ENCODE measurements at regions not wholly inside any gene's neighbourhood (a gene's known extent, or its start where the extent isn't known, plus 50 kb on each side); places are given as distances from the start of the nearest gene placed in this dataset.
A peak's percentile ranks its signal among the peaks of the same experiment; 100 is the strongest.

GRCh38 chr9:119903851-119904250 is 534.6 kb upstream of the BRINP1 start:
- H3K4me3 Mint-ChIP-seq: no peak overlapping the region
- peaks cover 20% of the 10 kb centered on the region for H3K4me1 Mint-ChIP-seq
- ATAC-seq (no peak), DNase-seq (ENCODE audit: low spot score) (no peak)
- TF ChIP-seq SOX15 (CRISPR knock-in tag; IDR thresholded peaks at IDR 0.05) (no peak), ZNF219 (CRISPR knock-in tag; IDR thresholded peaks at IDR 0.05; ENCODE audit: borderline replicate concordance) (no peak)
- ChIA-PET POLR2A (no interaction called here), CTCF (no interaction called here)
- no peaks in the 10 kb centered on the region; the same call in 1 of the 2 replicates for H3K27me3 Mint-ChIP-seq (ENCODE audit: low read depth)
- peaks cover 28% of the 10 kb centered on the region for H3K9me3 Mint-ChIP-seq
- H3K27ac Mint-ChIP-seq: no peak overlapping the region
- H3K36me3 Mint-ChIP-seq: peaks cover 22% of the 10 kb centered on the region

- Mint-ChIP-seq H3K36me3 (peaks cover 16% of the 10 kb centered on the region), H3K27me3 (ENCODE audit: low read depth) (no peaks in the 10 kb centered on the region; the same call in 1 of the 2 replicates), H3K4me1 (peaks cover 20% of the 10 kb centered on the region), H3K9me3 (peaks cover 21% of the 10 kb centered on the region), H3K27ac (no peak overlapping the region), H3K4me3 (no peak overlapping the region)
- no peak for DNase-seq (ENCODE audit: low spot score)
- ATAC-seq: peak; percentile 32; the same call in 1 of the 2 replicates
- CTCF ChIA-PET: interaction anchor here (1.1 to 1.5 kb wide), 2 partner anchors 66 to 206 kb away, joined by 3 to 5 read pairs; no protein-coding TSS in a partner anchor
- POLR2A ChIA-PET: interaction anchor here (0.5 kb wide), 1 partner anchor 123 kb away, joined by 3 read pairs; no protein-coding TSS in a partner anchor
- TF ChIP-seq FOXK1 (CRISPR knock-in tag; IDR thresholded peaks at IDR 0.05) (no peak), STAT6 (CRISPR knock-in tag; conservative IDR thresholded peaks at IDR 0.05; ENCODE audit: low read depth) (no peak), GTF2I (CRISPR knock-in tag; conservative IDR thresholded peaks at IDR 0.05) (no peak)
These were observed 533.4 kb upstream of the BRINP1 start for GRCh38 chr9:119902611-119903010.

- CTCF ChIA-PET: no interaction called here
- no peak for DNase-seq (ENCODE audit: low spot score)
- Mint-ChIP-seq H3K4me1 (peaks cover 12% of the 10 kb centered on the region), H3K4me3 (no peak overlapping the region), H3K9me3 (peaks cover 10% of the 10 kb centered on the region), H3K27ac (no peak overlapping the region), H3K27me3 (ENCODE audit: low read depth) (no peaks in the 10 kb centered on the region; the same call in 1 of the 2 replicates), H3K36me3 (peaks cover 7% of the 10 kb centered on the region)
- POLR2A ChIA-PET: no interaction called here
- ATAC-seq: no peak
- TF ChIP-seq ZNF232 (CRISPR knock-in tag; IDR thresholded peaks at IDR 0.05): no peak
- no peak for TF ChIP-seq MYBL2 (CRISPR knock-in tag; IDR thresholded peaks at IDR 0.05)
- TF ChIP-seq IRF2 (CRISPR knock-in tag; IDR thresholded peaks at IDR 0.05; ENCODE audit: borderline replicate concordance, low read depth): no peak
- no peak for TF ChIP-seq AR (CRISPR knock-in tag; IDR thresholded peaks at IDR 0.05)
- no peak for TF ChIP-seq STAT6 (CRISPR knock-in tag; conservative IDR thresholded peaks at IDR 0.05; ENCODE audit: low read depth)
- TF ChIP-seq FOXK1 (CRISPR knock-in tag; IDR thresholded peaks at IDR 0.05): no peak
- TF ChIP-seq ARID4B (CRISPR knock-in tag; IDR thresholded peaks at IDR 0.05; ENCODE audit: borderline replicate concordance): no peak
- no peak for TF ChIP-seq FOXP4 (CRISPR knock-in tag; IDR thresholded peaks at IDR 0.05)
- TF ChIP-seq CDX4 (CRISPR knock-in tag; IDR thresholded peaks at IDR 0.05; ENCODE audit: borderline replicate concordance): no peak
- no peak for TF ChIP-seq NFYB (CRISPR knock-in tag; conservative IDR thresholded peaks at IDR 0.05; ENCODE audit: low read depth)
- TF ChIP-seq E2F4 (CRISPR knock-in tag; IDR thresholded peaks at IDR 0.05; ENCODE audit: borderline replicate concordance, low read depth): no peak
These were observed 529.1 kb upstream of the BRINP1 start for GRCh38 chr9:119898316-119898715.
